ENCODE measurements at regions not wholly inside any gene's neighbourhood (a gene's known extent, or its start where the extent isn't known, plus 50 kb on each side); places are given as distances from the start of the nearest gene placed in this dataset.

DNA sequence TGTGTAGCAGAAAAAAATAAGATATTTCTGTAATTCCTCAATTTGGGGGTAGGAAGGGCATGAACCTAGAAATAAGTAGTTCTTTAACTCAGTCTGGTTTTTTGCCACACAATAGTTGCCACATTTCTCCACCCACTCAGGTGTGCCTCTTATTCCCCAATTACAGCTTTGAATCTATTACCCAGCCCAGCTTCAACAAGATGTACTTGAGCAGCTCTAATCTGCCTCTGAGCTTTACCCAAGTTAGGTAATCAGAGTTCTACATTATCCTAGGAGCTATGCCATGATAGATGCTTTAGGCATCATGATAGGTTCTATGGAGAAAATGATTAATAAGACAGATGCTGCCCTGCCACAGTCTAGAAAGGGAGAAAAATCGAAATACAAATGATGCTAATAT lies 117.4 kb upstream of the GPRIN3 start:
- no peak for DNase-seq (ENCODE audit: low spot score)
- TF ChIP-seq, protein P1, sequence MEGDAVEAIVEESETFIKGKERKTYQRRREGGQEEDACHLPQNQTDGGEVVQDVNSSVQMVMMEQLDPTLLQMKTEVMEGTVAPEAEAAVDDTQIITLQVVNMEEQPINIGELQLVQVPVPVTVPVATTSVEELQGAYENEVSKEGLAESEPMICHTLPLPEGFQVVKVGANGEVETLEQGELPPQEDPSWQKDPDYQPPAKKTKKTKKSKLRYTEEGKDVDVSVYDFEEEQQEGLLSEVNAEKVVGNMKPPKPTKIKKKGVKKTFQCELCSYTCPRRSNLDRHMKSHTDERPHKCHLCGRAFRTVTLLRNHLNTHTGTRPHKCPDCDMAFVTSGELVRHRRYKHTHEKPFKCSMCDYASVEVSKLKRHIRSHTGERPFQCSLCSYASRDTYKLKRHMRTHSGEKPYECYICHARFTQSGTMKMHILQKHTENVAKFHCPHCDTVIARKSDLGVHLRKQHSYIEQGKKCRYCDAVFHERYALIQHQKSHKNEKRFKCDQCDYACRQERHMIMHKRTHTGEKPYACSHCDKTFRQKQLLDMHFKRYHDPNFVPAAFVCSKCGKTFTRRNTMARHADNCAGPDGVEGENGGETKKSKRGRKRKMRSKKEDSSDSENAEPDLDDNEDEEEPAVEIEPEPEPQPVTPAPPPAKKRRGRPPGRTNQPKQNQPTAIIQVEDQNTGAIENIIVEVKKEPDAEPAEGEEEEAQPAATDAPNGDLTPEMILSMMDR (IDR thresholded peaks at IDR 0.05): no peak

GRCh38 chr4:89422441-89422990 lies 114.9 kb upstream of the GPRIN3 start:
- DNase-seq (ENCODE audit: low spot score) (no peak), ATAC-seq (ENCODE audit: low FRiP score) (no peak)
- TF ChIP-seq, protein P1 (IDR thresholded peaks at IDR 0.05): no peak

More for the DNA sequence above, 117.4 kb upstream of the GPRIN3 start:
- no peak for ATAC-seq (ENCODE audit: low FRiP score)

- TF ChIP-seq, protein P1 (IDR thresholded peaks at IDR 0.05): no peak
- no peak for DNase-seq (ENCODE audit: low spot score)
- ATAC-seq (ENCODE audit: low FRiP score): no peak
Measured at GRCh38 chr4:89420507-89420906, 112.9 kb upstream of the GPRIN3 start.

- TF ChIP-seq, protein P1 (IDR thresholded peaks at IDR 0.05): no peak
- no peak for ATAC-seq (ENCODE audit: low FRiP score)
Measured at GRCh38 chr4:89419111-89419695, 111.6 kb upstream of the GPRIN3 start.

GRCh38 chr4:89416960-89417359 lies 109.4 kb upstream of the GPRIN3 start:
- no peak for DNase-seq (ENCODE audit: low spot score)
- TF ChIP-seq, protein P1 (IDR thresholded peaks at IDR 0.05): no peak
- ATAC-seq (ENCODE audit: low FRiP score): no peak

More at GRCh38 chr4:89419111-89419695, 111.6 kb upstream of the GPRIN3 start:
- no peak for DNase-seq (ENCODE audit: low spot score)

- DNase-seq (ENCODE audit: low spot score) (no peak), ATAC-seq (ENCODE audit: low FRiP score) (no peak)
- TF ChIP-seq, protein P1 (IDR thresholded peaks at IDR 0.05): no peak
Measured at GRCh38 chr4:89413518-89413917, 105.9 kb upstream of the GPRIN3 start.
